HG02981 (cell line): ENCODE measurements at regions not wholly inside any gene's neighbourhood (a gene's known extent, or its start where the extent isn't known, plus 50 kb on each side); places are given as distances from the start of the nearest gene placed in this dataset.
"Not testable (repeated sequence)": the region's sequence is repeated elsewhere in the genome, so short reads cannot be mapped to it uniquely, and the experiment has no call there.

Source experiments
- ATAC-seq: cut with Tn5 transposase; IDR thresholded peaks from one replicate; pipeline ENCODE4 v1.9.1; 2021; ENCODE audit warnings: mild to moderate bottlenecking, moderate library complexity; ENCODE audit not compliant: unreplicated experiment

DNA sequence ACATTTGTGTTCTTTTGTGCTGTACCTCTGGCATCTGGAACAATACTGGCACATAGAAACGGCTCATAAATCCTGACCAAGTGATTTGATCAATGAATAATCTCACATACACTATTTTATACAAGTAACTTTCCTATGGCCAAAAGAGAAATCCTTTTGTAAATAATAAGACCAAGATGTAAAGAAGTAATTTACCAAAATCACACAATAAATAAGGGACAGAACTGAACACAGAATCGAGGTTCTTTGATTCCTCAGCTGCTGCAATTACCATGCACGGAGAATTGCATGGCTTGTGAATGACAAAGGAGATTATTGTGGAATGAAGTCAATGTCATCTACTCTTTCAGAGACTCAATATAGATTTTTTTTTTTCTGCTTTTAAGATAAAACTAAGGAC, 576.8 kb upstream of the SMIM31 start:
- no peak for ATAC-seq

DNA sequence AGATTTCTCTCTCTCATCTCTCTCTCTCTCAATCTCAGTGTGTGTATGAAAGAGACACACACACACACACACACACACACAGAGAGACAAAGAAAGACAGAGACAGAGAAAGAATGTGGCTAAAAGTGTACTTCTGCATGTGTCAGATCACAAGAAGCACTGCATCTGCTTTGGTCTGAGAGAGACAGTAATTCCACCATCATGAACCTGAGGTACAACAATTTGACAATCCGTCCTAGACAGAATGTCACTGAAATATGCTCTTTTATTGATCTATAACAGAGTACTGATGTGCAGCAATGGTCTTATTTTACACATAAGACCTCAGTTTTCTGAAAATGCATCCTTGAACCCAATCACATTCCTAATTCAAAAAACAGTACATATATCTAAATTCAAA, 576.2 kb upstream of the SMIM31 start:
- no peak for ATAC-seq

DNA sequence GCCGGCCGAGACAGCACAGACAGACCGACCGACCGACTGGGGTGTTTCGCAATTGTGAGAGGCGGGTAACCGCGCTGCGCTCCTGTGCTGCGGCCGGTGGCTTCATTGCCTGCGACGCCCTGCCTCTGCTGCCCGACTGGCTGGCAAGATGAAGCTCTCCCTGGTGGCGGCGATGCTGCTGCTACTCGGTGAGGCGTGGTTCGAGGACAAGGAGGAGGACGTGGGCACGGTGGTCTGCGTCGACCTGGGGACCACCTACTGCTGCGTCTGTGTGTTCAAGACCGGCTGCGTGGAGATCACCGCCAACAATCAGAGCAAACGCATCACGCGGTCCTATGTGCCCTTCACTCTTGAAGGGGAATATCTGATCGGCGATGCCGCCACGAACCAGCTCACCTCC, 565.7 kb upstream of the SMIM31 start:
- no peak for ATAC-seq

DNA sequence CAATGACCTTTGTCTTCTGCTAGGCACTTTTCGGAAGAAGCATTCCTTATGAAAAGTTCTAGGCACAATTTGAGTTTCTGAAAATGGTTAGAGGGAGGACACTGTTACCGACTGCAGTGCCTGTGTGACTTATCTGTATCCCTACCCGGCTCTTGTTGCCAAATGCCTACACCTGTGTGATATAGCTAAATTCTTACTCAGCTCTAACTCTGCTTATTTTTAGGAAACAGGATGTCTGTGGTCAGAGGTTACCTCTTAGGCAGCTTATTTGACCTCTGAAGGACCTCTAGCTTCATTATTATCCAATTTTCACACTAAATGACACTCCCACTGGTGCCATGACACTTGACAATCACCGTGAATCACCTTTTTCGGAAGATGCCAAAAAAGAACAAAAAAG, 561.1 kb upstream of the SMIM31 start:
- ATAC-seq = no peak

DNA sequence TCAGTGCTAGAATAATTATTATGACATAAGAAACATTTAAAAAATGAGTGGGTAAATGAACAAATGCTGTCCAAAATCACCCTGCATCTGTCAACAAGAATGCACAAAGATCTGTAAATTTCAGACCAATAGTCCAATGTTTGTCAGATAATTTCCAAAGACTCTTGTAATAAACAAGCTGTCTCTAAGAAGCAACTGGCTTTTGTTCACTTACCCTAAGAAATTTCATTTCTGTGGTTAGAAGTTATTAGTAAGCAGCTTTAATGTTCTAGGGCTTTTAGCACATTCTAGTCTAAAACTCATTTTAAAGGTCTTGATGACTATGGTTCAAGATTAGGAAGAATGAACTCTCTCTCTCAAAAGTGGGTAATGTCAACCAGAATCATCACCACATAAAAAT, 560.3 kb upstream of the SMIM31 start:
- no peak for ATAC-seq

DNA sequence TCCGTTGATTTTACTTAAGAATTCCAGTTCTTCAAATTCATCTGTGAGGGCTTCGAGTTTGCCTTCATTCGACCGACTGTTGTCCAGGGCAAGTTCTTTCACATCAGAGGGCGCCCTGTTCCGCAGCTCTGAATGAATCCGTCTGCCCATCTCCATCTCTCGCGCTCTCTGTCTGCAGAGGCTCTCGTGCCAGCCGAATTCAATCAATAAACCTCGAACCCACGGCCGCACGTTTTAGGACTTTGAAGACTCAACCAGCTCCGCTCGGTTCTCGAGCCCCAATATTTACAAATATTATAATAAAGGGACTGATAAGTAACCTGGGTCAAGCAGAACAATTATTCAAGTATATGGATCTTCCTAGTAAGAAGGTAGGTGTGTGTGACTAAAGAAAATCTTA, 556.4 kb upstream of the SMIM31 start:
- ATAC-seq = no peak

DNA sequence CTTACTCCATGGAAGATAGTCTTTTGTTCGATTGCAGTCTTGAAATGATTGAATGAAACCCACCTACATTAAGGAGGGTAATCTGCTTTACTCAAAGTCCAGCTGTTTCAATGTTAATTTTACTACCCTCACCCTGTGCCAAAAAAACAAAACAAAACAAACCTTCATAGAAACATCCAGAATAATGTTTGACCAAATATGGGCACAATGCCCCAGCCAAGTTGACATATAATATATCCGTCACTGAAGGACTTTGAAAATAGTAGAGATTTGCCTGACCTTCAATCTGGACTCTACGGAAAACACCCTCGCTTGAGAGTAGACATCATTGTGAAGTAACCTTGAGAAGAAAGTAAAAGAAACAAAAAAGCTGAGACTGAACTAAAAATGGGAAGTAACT, 550.5 kb upstream of the SMIM31 start:
- ATAC-seq = no peak

DNA sequence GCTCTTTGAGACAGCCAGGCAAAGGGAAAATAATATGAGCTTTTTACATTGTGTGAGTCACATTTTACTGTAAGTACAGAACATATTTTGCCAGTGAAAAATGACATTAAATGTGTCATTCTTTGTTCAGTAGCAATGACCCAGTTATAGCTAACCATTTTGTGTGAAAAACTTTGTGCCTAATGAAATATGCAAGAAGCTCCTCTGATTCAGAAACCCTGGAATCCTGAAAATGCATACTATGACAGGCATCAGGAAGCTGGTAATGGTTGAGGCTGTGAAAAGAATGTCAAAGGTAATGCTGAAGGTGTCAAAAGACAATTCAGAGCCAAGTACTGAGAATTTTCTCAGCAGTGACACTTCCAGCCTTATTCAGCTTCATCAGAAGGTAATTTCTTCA, 549.5 kb upstream of the SMIM31 start:
- ATAC-seq = no peak

DNA sequence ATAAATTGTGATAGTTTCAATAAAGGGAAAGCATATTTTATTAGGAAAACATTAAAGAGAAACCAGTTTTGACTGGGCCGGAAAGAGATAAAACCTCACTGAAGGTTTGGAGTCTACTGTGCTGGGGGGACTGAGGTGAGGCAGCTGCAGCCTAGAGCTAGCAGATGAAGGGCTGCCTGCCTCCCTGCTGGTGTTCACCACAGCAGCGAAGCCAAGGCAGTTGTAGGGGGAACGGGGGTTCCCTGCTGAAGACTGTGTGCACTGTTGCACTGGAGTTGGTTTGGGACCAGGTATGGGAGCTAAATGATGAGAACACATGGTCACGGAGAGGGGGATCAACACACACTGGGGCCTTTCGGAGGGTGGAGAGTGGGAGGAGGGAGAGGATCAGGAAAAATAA, 546.5 kb upstream of the SMIM31 start:
- no peak for ATAC-seq

DNA sequence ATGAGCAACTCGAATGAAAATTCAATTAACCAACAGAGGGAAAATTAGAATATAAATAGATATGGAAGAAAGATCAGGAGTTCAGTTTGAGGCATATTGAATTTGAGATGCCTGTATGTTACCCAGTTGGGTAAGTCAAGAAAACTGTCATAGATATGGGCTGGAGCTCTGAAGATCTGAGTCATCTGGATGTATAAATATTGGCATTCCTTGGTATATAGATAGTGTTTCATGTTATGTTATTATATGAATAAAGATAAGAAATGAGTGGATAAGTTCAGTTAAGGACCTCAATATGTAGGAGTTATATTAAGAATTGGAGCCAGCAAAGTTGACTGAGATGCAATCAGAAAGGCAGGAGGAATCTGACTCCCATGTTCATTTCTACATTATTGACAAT, 543.6 kb upstream of the SMIM31 start:
- no peak for ATAC-seq

DNA sequence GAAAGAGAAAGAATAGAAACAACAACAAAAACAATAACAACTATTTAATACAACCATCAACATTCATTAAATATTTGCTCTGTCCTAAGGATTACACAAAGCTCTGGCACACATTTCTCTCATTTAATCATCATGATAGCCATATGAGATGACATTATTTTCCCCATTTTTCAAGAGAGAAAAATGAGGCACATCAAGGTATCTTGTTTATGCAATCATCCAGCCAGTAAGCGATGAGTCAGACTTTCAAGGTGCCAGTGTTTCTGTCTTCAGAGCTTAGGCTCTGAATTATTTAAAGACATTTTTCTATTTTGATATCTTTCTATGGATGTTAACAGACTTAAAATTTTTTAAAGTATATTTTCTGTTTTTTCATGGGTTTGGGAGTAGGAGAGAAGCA, 541.8 kb upstream of the SMIM31 start:
- no peak for ATAC-seq

DNA sequence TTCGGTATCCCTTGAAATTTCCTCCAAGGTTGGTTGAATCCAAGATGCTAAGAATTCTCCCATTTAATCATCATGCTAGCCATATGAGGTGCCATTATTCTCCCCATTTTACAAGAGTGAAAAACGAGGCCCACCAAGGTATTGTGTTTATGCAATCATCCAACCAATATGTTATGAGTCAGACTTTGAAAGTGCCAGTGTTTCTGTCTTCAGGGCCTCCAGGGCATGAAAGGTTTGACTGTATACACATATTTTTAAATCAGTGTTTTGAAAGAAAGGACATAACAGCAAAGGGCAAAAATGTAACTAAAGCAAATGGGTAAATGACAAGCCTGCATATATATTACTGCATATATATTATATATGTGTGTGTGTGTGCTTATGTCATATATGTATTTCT, 541.2 kb upstream of the SMIM31 start:
- ATAC-seq = no peak

DNA sequence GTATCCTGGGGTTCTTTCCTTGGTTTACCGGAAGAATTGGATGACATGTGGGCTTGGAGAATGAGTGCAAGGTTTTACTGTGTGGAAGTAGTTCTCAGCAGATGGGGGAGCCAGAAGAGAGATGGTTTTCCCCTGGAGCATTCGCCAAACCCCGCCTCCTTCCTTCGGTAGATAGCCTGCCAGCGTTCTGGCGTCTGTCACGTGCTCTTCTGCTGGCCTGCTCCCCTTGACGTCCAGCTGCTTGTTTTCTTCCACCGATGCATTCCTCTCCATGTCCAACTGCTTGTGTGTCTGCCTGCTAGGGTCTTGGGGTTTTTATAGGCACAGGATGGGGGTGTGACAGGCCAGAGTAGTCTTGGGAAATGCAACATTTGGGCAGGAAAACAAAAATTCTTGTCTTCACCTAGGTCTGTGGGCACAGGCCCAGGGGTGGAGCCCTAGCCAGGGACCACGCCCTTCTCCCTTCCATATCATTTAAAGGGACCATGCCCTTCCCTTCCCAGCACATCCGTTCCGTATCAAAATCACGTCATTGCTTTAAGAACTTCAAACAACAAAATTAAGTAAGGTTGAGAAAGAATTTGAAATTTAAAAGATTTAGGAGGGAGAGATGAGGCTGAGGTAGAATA, 538.7 kb upstream of the SMIM31 start:
- ATAC-seq = no peak

DNA sequence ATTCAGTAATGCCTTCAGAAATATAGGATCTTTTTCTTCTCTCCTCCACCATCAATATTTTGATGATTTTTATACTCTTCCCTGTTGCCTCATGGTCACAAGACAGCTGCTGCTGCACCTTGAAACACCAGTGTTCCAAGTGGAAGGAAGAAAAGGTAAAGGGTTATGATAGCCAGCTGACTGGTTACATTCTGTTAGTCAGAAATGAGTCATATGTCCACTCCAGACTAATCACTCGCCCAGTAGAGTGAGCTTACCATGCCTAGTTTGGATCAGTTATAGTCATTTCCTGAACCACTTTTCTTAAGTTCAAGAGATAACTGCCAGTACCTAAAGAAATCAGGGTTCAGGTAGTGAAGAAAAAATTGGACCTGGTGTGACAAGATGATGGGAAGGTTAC, 532.3 kb upstream of the SMIM31 start:
- no peak for ATAC-seq

DNA sequence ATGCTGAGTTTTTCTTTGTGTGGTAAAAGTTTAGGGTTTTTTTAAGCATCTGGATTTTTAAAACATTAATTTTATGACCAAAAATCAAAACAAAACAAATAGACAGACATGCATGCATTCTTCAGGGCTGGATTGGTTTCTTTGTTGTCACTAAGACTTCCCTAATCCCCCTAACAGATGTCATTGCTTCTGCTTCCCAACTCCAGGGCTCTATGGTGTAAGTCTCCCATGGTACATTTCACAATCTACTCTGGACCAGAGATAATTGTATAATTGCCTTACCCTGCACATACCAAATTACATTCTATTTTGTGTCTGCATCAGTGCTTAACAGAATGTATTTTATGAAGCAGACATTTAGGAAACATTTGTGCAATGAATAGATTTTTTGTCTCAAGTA, 529.1 kb upstream of the SMIM31 start:
- no peak for ATAC-seq

DNA sequence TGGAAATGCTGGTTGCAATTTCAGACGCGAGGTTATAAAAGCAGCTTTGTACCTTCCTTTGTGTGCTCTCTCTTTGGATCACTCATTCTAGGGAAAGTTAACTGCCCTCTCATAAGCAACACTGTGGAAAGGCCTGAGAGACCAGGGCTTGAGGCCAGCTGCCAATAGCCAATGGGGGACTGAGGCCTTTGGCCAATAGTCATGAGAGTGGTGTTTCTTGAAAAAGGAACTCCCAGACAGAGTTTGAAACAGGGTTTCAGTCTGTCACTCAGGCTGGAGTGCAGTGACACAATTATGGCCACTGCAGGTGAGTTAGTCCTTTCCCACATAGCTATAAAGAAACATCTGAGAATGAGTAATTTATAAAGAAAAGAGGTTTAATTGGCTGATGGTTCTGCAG, 524.7 kb upstream of the SMIM31 start:
- ATAC-seq = no peak

DNA sequence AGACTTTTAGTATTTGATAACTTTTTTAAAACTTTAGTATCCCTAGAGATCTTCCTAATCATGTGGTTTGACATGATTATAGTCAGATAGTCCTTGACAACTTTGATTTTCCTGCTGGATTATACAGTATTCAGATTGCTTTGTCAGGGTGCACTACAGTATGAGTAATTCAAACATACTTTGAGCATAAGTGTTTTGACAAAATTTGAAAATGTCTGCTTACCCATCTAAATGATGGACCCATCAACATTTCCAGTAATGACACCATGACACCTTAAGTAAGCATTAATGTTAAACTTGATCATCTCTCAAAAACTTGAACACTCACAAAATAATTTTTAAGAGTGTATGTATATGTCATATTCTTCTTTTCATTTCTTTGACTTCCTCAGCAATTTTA, 514.5 kb upstream of the SMIM31 start:
- ATAC-seq = no peak

DNA sequence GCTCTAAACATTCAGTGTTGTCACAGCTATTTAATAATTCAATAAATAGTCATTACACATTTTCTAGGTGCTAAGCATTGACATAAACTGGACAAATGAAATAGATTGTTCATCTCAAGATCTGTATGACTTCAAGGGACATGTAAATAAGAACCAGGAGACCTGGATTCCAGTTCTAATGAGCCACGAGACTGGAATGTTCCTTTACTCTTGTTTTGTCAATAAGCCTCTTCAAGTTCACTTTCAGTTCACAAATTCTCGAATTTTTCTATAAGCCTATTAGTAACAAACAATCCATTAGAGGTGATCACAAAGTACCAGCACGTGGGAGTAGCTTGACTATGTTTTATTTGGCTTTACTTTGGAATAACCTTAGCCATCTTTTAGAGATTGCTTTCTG, 514.0 kb upstream of the SMIM31 start:
- no peak for ATAC-seq

DNA sequence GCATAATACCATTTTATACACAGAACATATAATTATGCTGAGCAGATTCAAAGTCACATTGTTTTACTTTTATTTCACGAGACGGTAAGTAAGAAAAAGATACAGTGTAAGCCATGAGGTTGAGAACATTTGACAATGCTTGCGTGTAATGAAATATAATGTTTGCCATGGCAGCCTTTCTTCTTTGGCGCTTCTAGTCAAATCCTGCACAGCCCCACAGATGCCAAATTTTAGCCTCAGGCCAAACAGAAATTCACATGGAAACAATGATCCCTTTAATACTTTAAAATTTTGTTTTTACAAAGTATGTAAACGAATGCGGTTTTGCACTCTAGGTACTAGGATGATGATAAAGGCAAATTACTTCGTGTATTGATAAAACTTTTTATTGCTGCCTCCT, 502.7 kb upstream of the SMIM31 start:
- no peak for ATAC-seq

DNA sequence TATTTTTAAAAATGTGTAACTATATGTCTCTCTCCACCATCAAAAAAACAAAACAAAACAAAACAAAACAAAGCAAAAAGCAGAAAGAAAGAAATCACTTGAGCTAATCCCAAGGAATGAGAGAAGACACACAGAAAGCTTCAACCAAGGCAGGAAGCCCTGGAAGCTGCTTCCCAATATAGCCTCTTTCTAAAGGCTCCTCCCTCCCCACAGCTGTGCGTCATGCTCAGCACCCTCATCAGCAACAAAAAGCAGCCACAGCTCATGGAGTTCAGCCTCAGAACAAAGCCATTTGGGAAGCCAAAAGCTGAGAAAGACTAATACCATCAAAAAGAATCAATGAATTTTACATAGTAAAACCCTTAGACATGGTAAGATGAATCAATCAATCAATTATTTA, 501.6 kb upstream of the SMIM31 start:
- ATAC-seq = no peak

DNA sequence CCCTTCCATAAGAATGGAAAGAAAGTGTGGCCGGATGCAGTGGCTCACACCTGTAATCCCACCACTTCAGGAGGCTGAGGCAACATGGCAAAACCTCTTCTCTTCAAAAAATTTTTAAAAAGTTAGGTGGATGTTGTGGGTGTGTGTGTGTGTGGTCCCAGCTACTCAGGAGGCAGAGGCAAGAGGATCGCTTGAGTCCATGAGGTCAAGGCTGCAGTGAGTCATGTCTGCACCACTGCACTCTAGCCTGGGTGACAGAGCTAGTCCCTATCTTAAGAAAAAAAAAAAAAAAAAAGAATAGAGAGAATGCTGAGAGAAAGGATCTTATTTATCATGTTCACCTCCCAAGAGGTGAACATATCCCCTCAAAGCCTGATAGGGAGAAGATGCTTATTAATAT, 492.1 kb upstream of the SMIM31 start:
- no peak for ATAC-seq

DNA sequence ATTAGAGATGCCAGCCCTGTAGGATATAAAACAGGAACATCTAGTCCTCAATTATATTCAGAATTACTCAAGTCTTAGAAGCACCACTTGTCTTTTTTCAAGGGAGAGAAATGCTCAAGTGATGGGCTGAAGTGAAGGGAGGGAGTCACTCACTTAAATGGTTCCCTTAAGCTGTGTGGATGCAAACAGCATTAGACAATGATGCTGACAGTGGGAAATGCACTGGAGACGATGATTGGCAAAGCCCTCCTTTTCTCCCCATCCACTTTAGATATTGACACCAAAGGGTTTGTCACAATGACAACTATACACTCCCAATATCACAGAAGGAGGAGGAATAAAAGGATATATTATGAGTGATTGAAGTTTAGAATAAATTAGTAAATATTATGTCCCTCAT, 491.4 kb upstream of the SMIM31 start:
- ATAC-seq = not testable (repeated sequence)

DNA sequence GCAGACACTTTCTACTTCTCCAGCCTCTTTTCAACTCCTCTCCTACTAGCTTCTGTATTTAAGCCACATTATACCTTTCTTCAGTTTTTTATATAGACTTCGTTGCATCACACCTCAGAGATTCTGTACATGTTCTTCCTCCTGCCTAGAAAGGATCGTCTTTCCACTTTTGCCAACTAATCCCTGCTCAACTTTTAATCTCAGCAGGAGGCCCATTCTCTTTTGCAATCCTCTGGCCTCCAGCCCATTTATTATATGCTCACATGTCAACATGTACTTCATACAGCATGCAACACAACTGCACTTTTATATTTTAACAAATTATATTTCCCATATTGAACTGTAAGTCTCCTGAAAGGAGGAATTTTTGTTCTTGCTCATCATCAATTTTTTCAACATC, 476.5 kb upstream of the SMIM31 start:
- ATAC-seq = not testable (repeated sequence)

DNA sequence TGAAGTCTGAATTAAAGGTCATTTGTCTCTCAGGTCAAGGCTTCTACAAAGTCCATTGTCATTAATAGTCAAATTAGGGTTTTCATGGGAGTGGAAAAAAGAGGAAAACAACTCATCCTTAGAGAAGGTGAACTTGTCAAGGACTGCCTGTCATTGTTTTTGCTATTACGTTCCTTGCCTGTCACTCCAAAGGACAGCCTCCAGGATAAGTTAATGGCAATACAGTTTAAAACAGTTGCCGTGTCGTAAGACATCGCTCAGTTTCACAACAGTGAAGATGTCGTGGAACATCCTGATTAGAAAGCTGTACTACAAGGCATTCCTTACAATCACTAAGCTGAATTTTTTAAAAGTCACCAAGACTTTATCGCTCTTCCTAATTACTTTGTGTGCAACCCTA, 466.8 kb upstream of the SMIM31 start:
- ATAC-seq = no peak
